Tibial nerve (tissue), 4 donors: ENCODE measurements at regions not wholly inside any gene's neighbourhood (a gene's known extent, or its start where the extent isn't known, plus 50 kb on each side); places are given as distances from the start of the nearest gene placed in this dataset.
"Not testable (repeated sequence)": the region's sequence is repeated elsewhere in the genome, so short reads cannot be mapped to it uniquely, and the experiment has no call there.

Source experiments
- DNase-seq, 2 donors: peaks; one replicate each; pipeline ENCODE4 v3.0.0-alpha.2; 2019; ENCODE audit warnings: low spot score in 2 of 2
- H3K27ac ChIP-seq, 4 donors: fragments of 200-600 bp; sonication (generic) in 3 of 4; one replicate each; pipeline ENCODE4 v1.5.1; 2017 to 2019; ENCODE audit warnings: mild to moderate bottlenecking in 1 of 4
- H3K27me3 ChIP-seq, 2 donors: fragments of 200-600 bp; sonication (generic) in 1 of 2; one replicate each; pipeline versions ENCODE4 v1.5.1 to v1.6.0; 2017 to 2019
- H3K36me3 ChIP-seq, 3 donors: fragments of 200-600 bp; sonication (generic); one replicate each; pipeline ENCODE4 v1.5.1; 2018 to 2019
- H3K4me1 ChIP-seq, 4 donors: fragments of 200-600 bp; sonication (generic) in 3 of 4; one replicate each; pipeline ENCODE4 v1.5.1; 2017 to 2019
- H3K4me3 ChIP-seq, 4 donors: fragments of 200-600 bp; sonication (generic) in 3 of 4; one replicate each; pipeline ENCODE4 v1.5.1; 2017 to 2019; ENCODE audit warnings: mild to moderate bottlenecking in 1 of 4, moderate library complexity in 1 of 4
- H3K9me3 ChIP-seq, 4 donors: fragments of 200-600 bp; sonication (generic) in 3 of 4; one replicate each; pipeline ENCODE4 v1.5.1; 2017 to 2019
- CTCF ChIP-seq, 5 experiments: fragments of 200-600 bp in 3 of 5; fragments of 450-650 bp in 2 of 5; sonication (generic) in 3 of 5; IDR thresholded peaks; one replicate each; pipeline ENCODE4 v1.5.1; 2016 to 2019; ENCODE audit warnings: antibody characterized with exemption in 5 of 5, mild to moderate bottlenecking in 3 of 5, moderate library complexity in 2 of 5
- EP300 ChIP-seq, 2 donors: sonication (generic); formaldehyde crosslinking; IDR thresholded peaks; one replicate each; pipeline ENCODE4 v1.6.1; 2017; ENCODE audit warnings: antibody characterized with exemption in 2 of 2, mild to moderate bottlenecking in 1 of 2
- POLR2A ChIP-seq, 2 donors: fragments of 450-650 bp; IDR thresholded peaks; one replicate each; pipeline ENCODE4 v1.6.1; 2017; ENCODE audit warnings: antibody characterized with exemption in 2 of 2, mild to moderate bottlenecking in 2 of 2, moderate library complexity in 2 of 2
- WGBS, 2 donors: methylation state at CpG; one replicate each; pipeline ENCODE4 v1.1.5; 2018; 5-methylcytosine and 5-hydroxymethylcytosine counted together

GRCh38 chr9:102237520-102237919, 499.1 kb upstream of the GRIN3A start:
- no peak for DNase-seq
- TF ChIP-seq EP300 (IDR thresholded peaks at IDR 0.05) (no peak), CTCF (IDR thresholded peaks at IDR 0.05) (no peak), POLR2A (IDR thresholded peaks at IDR 0.05) (no peak)

GRCh38 chr9:102237094-102237493, 498.6 kb upstream of the GRIN3A start:
- no peaks in the 10 kb centered on the region for H3K4me1 ChIP-seq
- TF ChIP-seq POLR2A (IDR thresholded peaks at IDR 0.05) (no peak), CTCF (IDR thresholded peaks at IDR 0.05) (no peak), EP300 (IDR thresholded peaks at IDR 0.05) (no peak)
- H3K27ac ChIP-seq, result no peak overlapping the region
- no peak for DNase-seq
- no peaks in the 10 kb centered on the region for H3K36me3 ChIP-seq
- H3K27me3 ChIP-seq, result no peaks in the 10 kb centered on the region
- no peak overlapping the region for H3K4me3 ChIP-seq
- H3K9me3 ChIP-seq, result no peaks in the 10 kb centered on the region
- 6 to 18% methylated on average over 1 of the region's 1 CpG for WGBS, 2 donors

More at GRCh38 chr9:102237520-102237919, 499.1 kb upstream of the GRIN3A start:
- Histone ChIP-seq H3K27me3 (no peaks in the 10 kb centered on the region), H3K4me1 (no peaks in the 10 kb centered on the region), H3K4me3 (no peak overlapping the region), H3K9me3 (no peaks in the 10 kb centered on the region), H3K27ac (no peak overlapping the region), H3K36me3 (no peaks in the 10 kb centered on the region)
- WGBS, 2 donors, result 79 to 81% methylated on average over 4 of the region's 4 CpGs

GRCh38 chr9:102227416-102227815, 489.0 kb upstream of the GRIN3A start:
- not testable (repeated sequence) for DNase-seq, H3K36me3 ChIP-seq, H3K4me3 ChIP-seq, H3K27ac ChIP-seq, H3K27me3 ChIP-seq, H3K9me3 ChIP-seq, H3K4me1 ChIP-seq
- WGBS, 2 donors, result 88 to 90% methylated on average over 4 of the region's 4 CpGs

- no peaks in the 10 kb centered on the region for H3K4me1 ChIP-seq
- 33 to 37% methylated on average over 1 of the region's 1 CpG for WGBS, 2 donors
- no peaks in the 10 kb centered on the region for H3K9me3 ChIP-seq
- H3K27ac ChIP-seq, result no peak overlapping the region
- no peak for TF ChIP-seq EP300 (IDR thresholded peaks at IDR 0.05)
- no peak for TF ChIP-seq CTCF (IDR thresholded peaks at IDR 0.05)
- no peak for TF ChIP-seq POLR2A (IDR thresholded peaks at IDR 0.05)
- H3K4me3 ChIP-seq, result no peak overlapping the region
- no peaks in the 10 kb centered on the region for H3K36me3 ChIP-seq
- DNase-seq, result no peak
- H3K27me3 ChIP-seq, result no peaks in the 10 kb centered on the region
Measured at GRCh38 chr9:102225841-102226441, 487.5 kb upstream of the GRIN3A start.

GRCh38 chr9:102223320-102224136, 485.1 kb upstream of the GRIN3A start:
- not testable (repeated sequence) for H3K36me3 ChIP-seq, H3K27ac ChIP-seq, H3K9me3 ChIP-seq, DNase-seq, H3K4me1 ChIP-seq, H3K27me3 ChIP-seq, H3K4me3 ChIP-seq
- WGBS, 2 donors, result 78 to 82% methylated on average over 27 of the region's 27 CpGs

GRCh38 chr9:102209176-102209575, 470.7 kb upstream of the GRIN3A start:
- H3K36me3 ChIP-seq, result no peaks in the 10 kb centered on the region
- H3K4me1 ChIP-seq, result no peaks in the 10 kb centered on the region
- no peaks in the 10 kb centered on the region for H3K27me3 ChIP-seq
- no peak overlapping the region for H3K4me3 ChIP-seq
- no peak for DNase-seq
- WGBS, 2 donors, result 44 to 56% methylated on average over 3 of the region's 3 CpGs
- no peak overlapping the region for H3K27ac ChIP-seq
- TF ChIP-seq EP300 (IDR thresholded peaks at IDR 0.05) (no peak), POLR2A (IDR thresholded peaks at IDR 0.05) (no peak), CTCF (IDR thresholded peaks at IDR 0.05) (no peak)
- H3K9me3 ChIP-seq, result no peaks in the 10 kb centered on the region
